ENCODE measurements at regions not wholly inside any gene's neighbourhood (a gene's known extent, or its start where the extent isn't known, plus 50 kb on each side); places are given as distances from the start of the nearest gene placed in this dataset.
A peak's percentile ranks its signal among the peaks of the same experiment; 100 is the strongest.

- no peak for DNase-seq
These were observed 86.9 kb upstream of the SIMC1 start for GRCh38 chr5:176151281-176151680.

- DNase-seq = no peak
These were observed 85.9 kb upstream of the SIMC1 start for GRCh38 chr5:176152191-176152929.

- no peak for DNase-seq
These were observed 85.3 kb upstream of the SIMC1 start for GRCh38 chr5:176152930-176153311.

GRCh38 chr5:176153741-176154140 is 84.5 kb upstream of the SIMC1 start:
- no peak for DNase-seq

- no peak for DNase-seq
These were observed 83.4 kb upstream of the SIMC1 start for GRCh38 chr5:176154821-176155220.

- DNase-seq = no peak
These were observed 82.3 kb upstream of the SIMC1 start for GRCh38 chr5:176155922-176156359.

GRCh38 chr5:176157656-176158055 is 80.6 kb upstream of the SIMC1 start:
- no peak for DNase-seq

- DNase-seq = no peak
These were observed 76.8 kb upstream of the SIMC1 start for GRCh38 chr5:176161431-176161830.

GRCh38 chr5:176162198-176162597 is 76.0 kb upstream of the SIMC1 start:
- DNase-seq = no peak

- no peak for DNase-seq
These were observed 75.3 kb upstream of the SIMC1 start for GRCh38 chr5:176162888-176163287.

GRCh38 chr5:176166427-176166826 is 71.8 kb upstream of the SIMC1 start:
- peak; percentile 15 for DNase-seq

- no peak for DNase-seq
These were observed 70.4 kb upstream of the SIMC1 start for GRCh38 chr5:176167800-176168199.

GRCh38 chr5:176169393-176170063 is 68.7 kb upstream of the SIMC1 start:
- no peak for DNase-seq

- no peak for DNase-seq
These were observed 68.1 kb upstream of the SIMC1 start for GRCh38 chr5:176170084-176170483.

GRCh38 chr5:176171171-176171760 is 67.0 kb upstream of the SIMC1 start:
- no peak for DNase-seq

GRCh38 chr5:176172246-176172645 is 66.0 kb upstream of the SIMC1 start:
- DNase-seq = no peak

GRCh38 chr5:176173647-176174046 is 64.6 kb upstream of the SIMC1 start:
- no peak for DNase-seq

GRCh38 chr5:176174345-176175025 is 63.7 kb upstream of the SIMC1 start:
- DNase-seq = no peak

GRCh38 chr5:176175101-176175852 is 62.9 kb upstream of the SIMC1 start:
- DNase-seq = no peak

GRCh38 chr5:176176231-176176630 is 62.0 kb upstream of the SIMC1 start:
- DNase-seq = no peak

GRCh38 chr5:176178789-176179188 is 59.4 kb upstream of the SIMC1 start:
- no peak for DNase-seq

GRCh38 chr5:176180339-176180738 is 57.9 kb upstream of the SIMC1 start:
- DNase-seq = no peak

GRCh38 chr5:176180781-176181180 is 57.4 kb upstream of the SIMC1 start:
- no peak for DNase-seq
